GM19395 (cell line): ENCODE measurements at regions not wholly inside any gene's neighbourhood (a gene's known extent, or its start where the extent isn't known, plus 50 kb on each side); places are given as distances from the start of the nearest gene placed in this dataset.
"Not testable (repeated sequence)": the region's sequence is repeated elsewhere in the genome, so short reads cannot be mapped to it uniquely, and the experiment has no call there.

Experiments used
- ATAC-seq: cut with Tn5 transposase; IDR thresholded peaks from one replicate; pipeline ENCODE4 v1.9.1; 2021; ENCODE audit warnings: mild to moderate bottlenecking, moderate library complexity; ENCODE audit not compliant: unreplicated experiment

- no peak for ATAC-seq
These were observed 57.1 kb upstream of the KCTD7 start for GRCh38 chr7:66571568-66571967.

GRCh38 chr7:66573782-66574495 lies 54.7 kb upstream of the KCTD7 start:
- ATAC-seq, result not testable (repeated sequence)

GRCh38 chr7:66574768-66575167 lies 53.9 kb upstream of the KCTD7 start:
- not testable (repeated sequence) for ATAC-seq

- no peak for ATAC-seq
These were observed 53.3 kb upstream of the KCTD7 start for GRCh38 chr7:66575398-66575797.

GRCh38 chr7:66576646-66577045 lies 52.0 kb upstream of the KCTD7 start:
- no peak for ATAC-seq
